ENCODE measurements at regions not wholly inside any gene's neighbourhood (a gene's known extent, or its start where the extent isn't known, plus 50 kb on each side); places are given as distances from the start of the nearest gene placed in this dataset.

GRCh38 chr1:239682960-239683359 is 296.6 kb downstream of the CHRM3 start:
- H3K4me3 ChIP-seq (ENCODE audit: low read depth in 1 of 5, low read length in 5 of 5), result no peak overlapping the region
- no peaks in the 10 kb centered on the region for H3K27me3 ChIP-seq (ENCODE audit: control insufficient read depth in 5 of 5, insufficient read depth in 4 of 5, low read length in 5 of 5)
- H3K9ac ChIP-seq (ENCODE audit: low read length in 5 of 5), result no peak overlapping the region
- no peaks in the 10 kb centered on the region for H3K36me3 ChIP-seq (ENCODE audit: control insufficient read depth in 5 of 5, insufficient read depth in 5 of 5, low read length in 5 of 5)
- no peak overlapping the region for H3K27ac ChIP-seq (ENCODE audit: low read depth, low read length)
- no peaks in the 10 kb centered on the region for H3K4me1 ChIP-seq (ENCODE audit: control insufficient read depth in 5 of 5, insufficient read depth in 5 of 5, low read length in 5 of 5)
- no peaks in the 10 kb centered on the region for H3K9me3 ChIP-seq (ENCODE audit: control insufficient read depth in 5 of 5, low read length in 5 of 5)

GRCh38 chr1:239686386-239686785 is 300.0 kb downstream of the CHRM3 start:
- H3K27ac ChIP-seq (ENCODE audit: low read depth, low read length), result no peak overlapping the region
- H3K9me3 ChIP-seq (ENCODE audit: control insufficient read depth in 5 of 5, low read length in 5 of 5), result no peaks in the 10 kb centered on the region
- H3K4me1 ChIP-seq (ENCODE audit: control insufficient read depth in 5 of 5, insufficient read depth in 5 of 5, low read length in 5 of 5), result no peaks in the 10 kb centered on the region
- H3K36me3 ChIP-seq (ENCODE audit: control insufficient read depth in 5 of 5, insufficient read depth in 5 of 5, low read length in 5 of 5), result no peaks in the 10 kb centered on the region
- H3K27me3 ChIP-seq (ENCODE audit: control insufficient read depth in 5 of 5, insufficient read depth in 4 of 5, low read length in 5 of 5), result no peaks in the 10 kb centered on the region
- H3K9ac ChIP-seq (ENCODE audit: low read length in 5 of 5), result no peak overlapping the region
- no peak overlapping the region for H3K4me3 ChIP-seq (ENCODE audit: low read depth in 1 of 5, low read length in 5 of 5)

- H3K9ac ChIP-seq (ENCODE audit: low read length in 5 of 5), result no peak overlapping the region
Observed at GRCh38 chr1:239696317-239696716, 309.9 kb downstream of the CHRM3 start.

GRCh38 chr1:239700667-239701066 is 314.3 kb downstream of the CHRM3 start:
- H3K4me1 ChIP-seq (ENCODE audit: control insufficient read depth in 5 of 5, insufficient read depth in 5 of 5, low read length in 5 of 5), result no peaks in the 10 kb centered on the region
- H3K27me3 ChIP-seq (ENCODE audit: control insufficient read depth in 5 of 5, insufficient read depth in 4 of 5, low read length in 5 of 5), result no peaks in the 10 kb centered on the region
- no peak overlapping the region for H3K4me3 ChIP-seq (ENCODE audit: low read depth in 1 of 5, low read length in 5 of 5)
- no peak overlapping the region for H3K27ac ChIP-seq (ENCODE audit: low read depth, low read length)
- H3K9me3 ChIP-seq (ENCODE audit: control insufficient read depth in 5 of 5, low read length in 5 of 5), result no peaks in the 10 kb centered on the region
- no peaks in the 10 kb centered on the region for H3K36me3 ChIP-seq (ENCODE audit: control insufficient read depth in 5 of 5, insufficient read depth in 5 of 5, low read length in 5 of 5)
- no peak overlapping the region for H3K9ac ChIP-seq (ENCODE audit: low read length in 5 of 5)

More at GRCh38 chr1:239696317-239696716, 309.9 kb downstream of the CHRM3 start:
- Histone ChIP-seq H3K27me3 (ENCODE audit: control insufficient read depth in 5 of 5, insufficient read depth in 4 of 5, low read length in 5 of 5) (no peaks in the 10 kb centered on the region), H3K36me3 (ENCODE audit: control insufficient read depth in 5 of 5, insufficient read depth in 5 of 5, low read length in 5 of 5) (no peaks in the 10 kb centered on the region), H3K9me3 (ENCODE audit: control insufficient read depth in 5 of 5, low read length in 5 of 5) (no peaks in the 10 kb centered on the region), H3K4me3 (ENCODE audit: low read depth in 1 of 5, low read length in 5 of 5) (no peak overlapping the region), H3K27ac (ENCODE audit: low read depth, low read length) (no peak overlapping the region), H3K4me1 (ENCODE audit: control insufficient read depth in 5 of 5, insufficient read depth in 5 of 5, low read length in 5 of 5) (peaks cover 0 to 2% (median 0%) of the 10 kb centered on the region in 5 donors)

GRCh38 chr1:239703075-239703474 is 316.7 kb downstream of the CHRM3 start:
- Histone ChIP-seq H3K4me3 (ENCODE audit: low read depth in 1 of 5, low read length in 5 of 5) (no peak overlapping the region), H3K4me1 (ENCODE audit: control insufficient read depth in 5 of 5, insufficient read depth in 5 of 5, low read length in 5 of 5) (no peaks in the 10 kb centered on the region), H3K27ac (ENCODE audit: low read depth, low read length) (no peak overlapping the region), H3K27me3 (ENCODE audit: control insufficient read depth in 5 of 5, insufficient read depth in 4 of 5, low read length in 5 of 5) (no peaks in the 10 kb centered on the region), H3K9me3 (ENCODE audit: control insufficient read depth in 5 of 5, low read length in 5 of 5) (no peaks in the 10 kb centered on the region), H3K9ac (ENCODE audit: low read length in 5 of 5) (no peak overlapping the region), H3K36me3 (ENCODE audit: control insufficient read depth in 5 of 5, insufficient read depth in 5 of 5, low read length in 5 of 5) (no peaks in the 10 kb centered on the region)

- no peaks in the 10 kb centered on the region for H3K9me3 ChIP-seq (ENCODE audit: control insufficient read depth in 5 of 5, low read length in 5 of 5)
- H3K9ac ChIP-seq (ENCODE audit: low read length in 5 of 5), result no peak overlapping the region
- no peaks in the 10 kb centered on the region for H3K27me3 ChIP-seq (ENCODE audit: control insufficient read depth in 5 of 5, insufficient read depth in 4 of 5, low read length in 5 of 5)
- H3K4me1 ChIP-seq (ENCODE audit: control insufficient read depth in 5 of 5, insufficient read depth in 5 of 5, low read length in 5 of 5), result no peaks in the 10 kb centered on the region
- no peak overlapping the region for H3K4me3 ChIP-seq (ENCODE audit: low read depth in 1 of 5, low read length in 5 of 5)
- H3K27ac ChIP-seq (ENCODE audit: low read depth, low read length), result no peak overlapping the region
- H3K36me3 ChIP-seq (ENCODE audit: control insufficient read depth in 5 of 5, insufficient read depth in 5 of 5, low read length in 5 of 5), result no peaks in the 10 kb centered on the region
Observed at GRCh38 chr1:239706245-239706892, 320.0 kb downstream of the CHRM3 start.

GRCh38 chr1:239707615-239708014 is 321.2 kb downstream of the CHRM3 start:
- H3K9me3 ChIP-seq (ENCODE audit: control insufficient read depth in 5 of 5, low read length in 5 of 5), result no peaks in the 10 kb centered on the region
- H3K4me1 ChIP-seq (ENCODE audit: control insufficient read depth in 5 of 5, insufficient read depth in 5 of 5, low read length in 5 of 5), result no peaks in the 10 kb centered on the region
- H3K27ac ChIP-seq (ENCODE audit: low read depth, low read length), result no peak overlapping the region
- no peaks in the 10 kb centered on the region for H3K36me3 ChIP-seq (ENCODE audit: control insufficient read depth in 5 of 5, insufficient read depth in 5 of 5, low read length in 5 of 5)
- H3K27me3 ChIP-seq (ENCODE audit: control insufficient read depth in 5 of 5, insufficient read depth in 4 of 5, low read length in 5 of 5), result no peaks in the 10 kb centered on the region
- no peak overlapping the region for H3K4me3 ChIP-seq (ENCODE audit: low read depth in 1 of 5, low read length in 5 of 5)
- H3K9ac ChIP-seq (ENCODE audit: low read length in 5 of 5), result no peak overlapping the region

- H3K36me3 ChIP-seq (ENCODE audit: control insufficient read depth in 5 of 5, insufficient read depth in 5 of 5, low read length in 5 of 5), result no peaks in the 10 kb centered on the region
- no peaks in the 10 kb centered on the region for H3K4me1 ChIP-seq (ENCODE audit: control insufficient read depth in 5 of 5, insufficient read depth in 5 of 5, low read length in 5 of 5)
- no peaks in the 10 kb centered on the region for H3K27me3 ChIP-seq (ENCODE audit: control insufficient read depth in 5 of 5, insufficient read depth in 4 of 5, low read length in 5 of 5)
- H3K27ac ChIP-seq (ENCODE audit: low read depth, low read length), result no peak overlapping the region
- H3K4me3 ChIP-seq (ENCODE audit: low read depth in 1 of 5, low read length in 5 of 5), result no peak overlapping the region
- no peak overlapping the region for H3K9ac ChIP-seq (ENCODE audit: low read length in 5 of 5)
- no peaks in the 10 kb centered on the region for H3K9me3 ChIP-seq (ENCODE audit: control insufficient read depth in 5 of 5, low read length in 5 of 5)
Observed at GRCh38 chr1:239708622-239709021, 322.3 kb downstream of the CHRM3 start.

GRCh38 chr1:239711768-239712167 is 325.4 kb downstream of the CHRM3 start:
- Histone ChIP-seq H3K9ac (ENCODE audit: low read length in 5 of 5) (no peak overlapping the region), H3K9me3 (ENCODE audit: control insufficient read depth in 5 of 5, low read length in 5 of 5) (no peaks in the 10 kb centered on the region), H3K4me1 (ENCODE audit: control insufficient read depth in 5 of 5, insufficient read depth in 5 of 5, low read length in 5 of 5) (no peaks in the 10 kb centered on the region), H3K27me3 (ENCODE audit: control insufficient read depth in 5 of 5, insufficient read depth in 4 of 5, low read length in 5 of 5) (peaks cover 0 to 3% (median 0%) of the 10 kb centered on the region in 5 donors), H3K36me3 (ENCODE audit: control insufficient read depth in 5 of 5, insufficient read depth in 5 of 5, low read length in 5 of 5) (no peaks in the 10 kb centered on the region), H3K27ac (ENCODE audit: low read depth, low read length) (no peak overlapping the region), H3K4me3 (ENCODE audit: low read depth in 1 of 5, low read length in 5 of 5) (no peak overlapping the region)

- no peak overlapping the region for H3K4me3 ChIP-seq (ENCODE audit: low read depth in 1 of 5, low read length in 5 of 5)
- H3K9me3 ChIP-seq (ENCODE audit: control insufficient read depth in 5 of 5, low read length in 5 of 5), result no peaks in the 10 kb centered on the region
- H3K27ac ChIP-seq (ENCODE audit: low read depth, low read length), result no peak overlapping the region
- H3K27me3 ChIP-seq (ENCODE audit: control insufficient read depth in 5 of 5, insufficient read depth in 4 of 5, low read length in 5 of 5), result peaks cover 0 to 3% (median 0%) of the 10 kb centered on the region in 5 donors
- peaks cover 0 to 11% (median 0%) of the 10 kb centered on the region in 5 donors for H3K4me1 ChIP-seq (ENCODE audit: control insufficient read depth in 5 of 5, insufficient read depth in 5 of 5, low read length in 5 of 5)
- H3K9ac ChIP-seq (ENCODE audit: low read length in 5 of 5), result no peak overlapping the region
- H3K36me3 ChIP-seq (ENCODE audit: control insufficient read depth in 5 of 5, insufficient read depth in 5 of 5, low read length in 5 of 5), result no peaks in the 10 kb centered on the region
Observed at GRCh38 chr1:239717097-239717917, 330.9 kb downstream of the CHRM3 start.
